22Rv1 (cell line): ENCODE measurements at regions not wholly inside any gene's neighbourhood (a gene's known extent, or its start where the extent isn't known, plus 50 kb on each side); places are given as distances from the start of the nearest gene placed in this dataset.

ENCODE experiments used
- H3K27ac ChIP-seq: fragments of 450-650 bp; 2 replicates; pipeline ENCODE4 v1.5.1; 2017
- CTCF ChIP-seq: fragments of 450-650 bp; IDR thresholded peaks from 2 replicates; pipeline ENCODE4 v1.5.1; 2017; ENCODE audit warnings: mild to moderate bottlenecking
- ZFX ChIP-seq: fragments of 450-650 bp; IDR thresholded peaks from 2 replicates; pipeline ENCODE4 v1.6.1; 2017; ENCODE audit warnings: antibody characterized with exemption, borderline replicate concordance

DNA sequence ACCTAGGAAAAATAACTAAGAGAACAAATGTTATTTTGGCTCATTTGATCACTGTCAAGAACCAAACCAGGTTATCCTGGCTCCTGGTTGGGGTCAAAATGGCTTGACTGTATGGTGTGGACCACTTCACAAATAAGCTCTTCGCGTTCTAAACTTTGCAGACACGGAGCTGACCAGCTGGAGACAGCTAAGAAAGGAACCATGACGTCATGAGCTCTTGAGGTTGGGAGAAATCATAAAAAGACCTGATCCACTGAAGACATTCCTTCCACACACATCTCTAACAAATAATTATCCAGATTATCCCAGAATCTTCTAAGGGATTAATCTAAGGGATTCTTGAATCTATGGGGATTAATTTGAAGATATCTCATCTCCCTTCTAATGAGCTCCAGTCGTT, 321.5 kb upstream of the IGF1R start:
- no peak for TF ChIP-seq CTCF
- TF ChIP-seq ZFX = no peak

DNA sequence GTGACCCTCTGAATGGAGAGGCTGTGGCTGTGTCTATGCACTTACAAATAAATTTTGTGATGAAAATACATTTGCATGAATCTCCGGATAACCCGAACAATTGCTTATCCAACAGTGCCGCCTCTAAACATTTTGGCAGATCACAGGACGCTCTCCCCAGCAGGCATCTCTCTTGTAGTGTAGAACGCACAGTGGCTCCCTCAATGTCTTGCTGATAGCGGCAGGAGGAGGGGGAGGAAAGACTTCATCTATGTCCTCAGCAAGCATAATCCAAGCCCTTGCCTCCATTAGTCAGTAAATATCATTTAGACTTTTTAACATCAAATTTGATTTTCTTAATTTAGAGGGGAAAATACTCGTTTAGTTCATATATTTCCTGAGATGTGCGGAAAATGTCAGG, 318.1 kb upstream of the IGF1R start:
- no peak overlapping the region for H3K27ac ChIP-seq
- TF ChIP-seq ZFX (no peak), CTCF (no peak)

More for the DNA sequence above, 321.5 kb upstream of the IGF1R start:
- no peak overlapping the region for H3K27ac ChIP-seq

- H3K27ac ChIP-seq = no peak overlapping the region
- TF ChIP-seq CTCF = no peak
- no peak for TF ChIP-seq ZFX
Observed at GRCh38 chr15:98330692-98331435, 317.5 kb upstream of the IGF1R start.

- TF ChIP-seq CTCF (no peak), ZFX (no peak)
- no peak overlapping the region for H3K27ac ChIP-seq
Observed at GRCh38 chr15:98331676-98332075, 316.7 kb upstream of the IGF1R start.

DNA sequence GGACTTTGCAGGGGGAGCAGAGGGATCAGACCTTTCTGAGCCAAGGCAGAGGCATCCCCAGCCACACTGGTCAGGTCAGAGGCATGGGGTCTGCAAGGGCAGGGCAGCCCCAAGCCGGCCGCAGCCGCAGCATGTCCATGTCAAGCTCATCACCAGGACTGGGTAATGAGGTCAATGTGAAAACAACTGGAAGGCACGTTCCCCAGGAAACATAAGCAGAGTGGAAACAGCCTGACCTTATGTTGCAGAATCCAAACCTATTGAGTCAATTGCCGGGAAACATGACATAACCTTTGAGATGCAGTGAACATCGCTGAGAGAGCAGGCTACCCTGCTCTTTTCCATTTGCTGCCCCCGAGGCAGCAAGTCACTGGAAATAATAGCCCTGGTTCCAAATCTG, 315.1 kb upstream of the IGF1R start:
- no peak overlapping the region for H3K27ac ChIP-seq
- TF ChIP-seq CTCF (no peak), ZFX (no peak)

DNA sequence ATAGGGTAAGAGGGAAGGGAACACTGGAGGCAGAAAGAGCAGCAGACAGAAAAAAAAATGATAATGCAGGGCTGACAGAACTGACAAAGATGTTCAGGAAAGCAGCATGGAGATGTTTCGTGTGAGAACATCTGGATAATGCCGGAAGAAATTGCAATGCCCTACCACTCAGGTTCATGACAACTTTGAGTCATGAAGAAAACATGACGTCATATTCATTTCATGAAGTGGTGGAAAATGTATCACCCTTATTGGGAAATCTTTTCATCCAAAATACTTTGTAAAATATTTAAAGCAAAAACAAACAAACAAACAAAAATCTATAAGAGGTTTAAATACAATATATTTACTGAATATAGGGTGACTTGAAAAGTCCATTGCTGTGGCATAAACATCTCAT, 305.4 kb upstream of the IGF1R start:
- TF ChIP-seq ZFX (no peak), CTCF (no peak)
- no peak overlapping the region for H3K27ac ChIP-seq

DNA sequence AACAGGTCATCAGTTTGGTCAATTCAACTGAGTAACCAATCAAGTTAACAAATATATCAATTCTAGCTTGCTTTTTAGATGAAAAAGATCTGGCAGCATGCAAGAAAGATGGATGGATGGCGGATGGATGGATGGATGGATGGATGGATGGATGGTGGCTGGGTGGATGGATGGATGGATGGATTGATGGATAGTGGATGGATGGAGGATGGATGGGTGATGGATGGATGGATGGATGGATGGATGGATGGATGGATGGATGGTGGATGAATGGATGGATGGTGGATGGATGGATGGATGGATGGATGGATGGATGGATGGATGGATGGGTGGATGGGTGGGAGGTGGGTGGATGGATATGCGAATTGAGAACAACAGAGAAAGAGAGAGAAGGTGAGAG, 303.7 kb upstream of the IGF1R start:
- TF ChIP-seq CTCF = no peak
- TF ChIP-seq ZFX = no peak
- H3K27ac ChIP-seq = no peak overlapping the region
